ENCODE measurements at regions not wholly inside any gene's neighbourhood (a gene's known extent, or its start where the extent isn't known, plus 50 kb on each side); places are given as distances from the start of the nearest gene placed in this dataset.

- no peak for TF ChIP-seq CTCF (IDR thresholded peaks at IDR 0.05)
- no peak overlapping the region for H3K27ac Mint-ChIP-seq
- peaks cover 4% of the 10 kb centered on the region for H3K27me3 Mint-ChIP-seq
- intact Hi-C loops (cut with micrococcal nuclease): no loop called here
- CTCF ChIA-PET: no interaction called here
- ATAC-seq (ENCODE audit: low read depth) (no peak), DNase-seq (no peak)
- POLR2A ChIA-PET: no interaction called here
- H3K4me3 Mint-ChIP-seq: no peak overlapping the region
- no peaks in the 10 kb centered on the region for H3K36me3 Mint-ChIP-seq (ENCODE audit: low read depth)
- no peaks in the 10 kb centered on the region for H3K9me3 Mint-ChIP-seq
- no peaks in the 10 kb centered on the region for H3K4me1 Mint-ChIP-seq
Observed at GRCh38 chr2:120785228-120785966, 49.7 kb downstream of the GLI2 start.

DNA sequence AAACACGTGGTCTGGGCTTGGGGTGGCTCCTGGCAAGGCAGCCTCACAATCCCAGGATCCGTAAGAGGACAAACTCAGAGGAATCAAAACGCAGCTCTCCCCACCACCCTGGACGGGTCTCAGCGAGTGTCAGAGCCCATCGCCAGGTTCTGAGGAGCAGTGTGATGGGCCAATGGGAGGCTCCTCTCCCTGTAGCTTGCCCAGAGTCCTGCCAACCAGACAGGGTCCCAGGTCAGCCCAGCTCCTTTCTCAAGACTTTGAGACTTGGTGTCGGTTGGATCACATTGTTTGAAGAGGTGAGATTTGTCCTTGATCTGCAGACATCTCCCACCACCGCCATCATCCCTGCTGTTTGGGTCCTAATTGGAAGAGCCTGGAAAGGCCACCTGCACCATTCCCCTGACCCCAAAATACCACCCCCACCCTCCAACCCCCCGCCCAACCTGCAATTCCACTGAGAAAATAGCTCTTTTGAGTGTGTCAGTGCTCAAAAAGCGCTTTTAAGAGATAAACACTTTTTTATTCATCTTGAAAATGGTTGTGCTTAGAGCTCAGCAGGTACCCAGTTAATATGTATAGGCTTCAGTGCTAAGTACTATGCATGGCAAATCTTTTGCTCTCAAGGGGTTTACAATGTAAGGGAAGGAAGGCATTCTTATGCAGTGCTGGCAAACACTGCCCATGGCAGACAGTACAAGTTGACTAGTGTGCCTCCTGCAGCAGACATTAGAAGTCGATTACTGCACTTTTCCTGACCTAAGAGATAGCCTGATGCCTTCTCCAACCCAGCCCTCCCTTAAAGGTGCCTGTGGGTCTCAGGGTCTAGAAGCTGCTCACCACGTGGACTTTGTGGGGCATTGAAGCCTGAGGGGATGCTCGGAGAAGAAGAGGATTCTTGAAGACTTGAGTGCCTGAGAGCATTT lies 50.6 kb downstream of the GLI2 start:
- ChIA-PET POLR2A (no interaction called here), CTCF (no interaction called here)
- Mint-ChIP-seq H3K4me3 (no peak overlapping the region), H3K4me1 (no peaks in the 10 kb centered on the region), H3K36me3 (ENCODE audit: low read depth) (no peaks in the 10 kb centered on the region), H3K9me3 (no peaks in the 10 kb centered on the region), H3K27me3 (peaks cover 4% of the 10 kb centered on the region), H3K27ac (no peak overlapping the region)
- no peak for DNase-seq
- no peak for TF ChIP-seq CTCF (IDR thresholded peaks at IDR 0.05)
- ATAC-seq (ENCODE audit: low read depth): no peak
- intact Hi-C loops (cut with micrococcal nuclease): no loop called here

DNA sequence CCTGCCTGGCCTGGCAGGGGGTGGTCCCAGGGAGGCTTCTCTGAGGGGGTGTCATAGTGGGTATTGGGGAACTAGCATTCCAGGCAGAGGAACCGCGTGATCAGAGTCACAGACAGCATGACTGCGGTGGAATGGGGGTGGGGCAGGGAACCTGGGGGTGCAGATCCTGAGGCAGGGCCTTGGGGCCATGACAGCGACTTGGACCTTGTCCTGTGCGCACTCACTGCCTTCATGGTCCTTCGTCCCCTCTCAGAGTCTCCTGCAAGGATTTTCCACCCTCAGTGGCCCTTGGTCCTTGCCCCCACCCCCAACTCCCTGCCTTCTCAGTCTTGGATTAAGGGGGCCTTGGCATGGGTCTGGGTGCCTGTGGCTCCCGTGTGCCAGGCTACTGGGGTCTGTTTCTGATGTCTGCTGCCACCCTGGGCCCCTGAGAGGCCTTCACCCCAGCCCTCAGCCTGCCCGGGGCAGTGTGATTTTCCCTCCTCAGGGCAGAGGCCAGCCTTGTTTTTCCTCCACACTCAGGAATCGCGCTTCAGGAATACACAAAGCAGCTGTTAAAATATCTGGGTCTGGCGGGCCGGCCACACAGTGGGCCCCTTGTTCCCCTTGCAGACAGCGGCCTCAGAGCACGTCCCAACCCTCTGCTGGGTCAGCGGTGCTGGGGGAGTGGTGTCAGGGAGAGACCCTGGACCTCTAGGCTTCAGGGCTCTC lies 51.6 kb downstream of the GLI2 start:
- H3K9me3 Mint-ChIP-seq: no peaks in the 10 kb centered on the region
- H3K4me1 Mint-ChIP-seq: no peaks in the 10 kb centered on the region
- no peak for TF ChIP-seq CTCF (IDR thresholded peaks at IDR 0.05)
- no peak overlapping the region for H3K27ac Mint-ChIP-seq
- ChIA-PET POLR2A (no interaction called here), CTCF (no interaction called here)
- H3K36me3 Mint-ChIP-seq (ENCODE audit: low read depth): no peaks in the 10 kb centered on the region
- intact Hi-C loops (cut with micrococcal nuclease): no loop called here
- peaks cover 4% of the 10 kb centered on the region for H3K27me3 Mint-ChIP-seq
- H3K4me3 Mint-ChIP-seq: no peak overlapping the region
- ATAC-seq (ENCODE audit: low read depth) (no peak), DNase-seq (no peak)

- Mint-ChIP-seq H3K36me3 (ENCODE audit: low read depth) (no peaks in the 10 kb centered on the region), H3K9me3 (no peaks in the 10 kb centered on the region), H3K27ac (no peak overlapping the region), H3K4me3 (no peak overlapping the region), H3K4me1 (no peaks in the 10 kb centered on the region), H3K27me3 (peaks cover 3% of the 10 kb centered on the region)
- intact Hi-C loops (cut with micrococcal nuclease): no loop called here
- no peak for TF ChIP-seq CTCF (IDR thresholded peaks at IDR 0.05)
- ChIA-PET POLR2A (no interaction called here), CTCF (no interaction called here)
- ATAC-seq (ENCODE audit: low read depth): no peak
- DNase-seq: no peak
Observed at GRCh38 chr2:120787822-120788700, 52.4 kb downstream of the GLI2 start.
